Activated T-helper 17 cell treated with anti-CD3 and anti-CD28 coated beads, Interleukin-2, amount 50 U/mL, for 72 hours (primary cell): ENCODE measurements at regions not wholly inside any gene's neighbourhood (a gene's known extent, or its start where the extent isn't known, plus 50 kb on each side); places are given as distances from the start of the nearest gene placed in this dataset.
A peak's percentile ranks its signal among the peaks of the same experiment; 100 is the strongest.

Source experiments
- ATAC-seq: fragments of 150-1000 bp; cut with Tn5 transposase; replicated peaks from 2 replicates; pipeline ENCODE4 v1.10.0; 2021; ENCODE audit warnings: mild to moderate bottlenecking, moderate library complexity
- H3K27ac Mint-ChIP-seq: one replicate; pipeline ENCODE4 v1.8.0; 2022; ENCODE audit warnings: mixed read lengths
- H3K27me3 Mint-ChIP-seq: one replicate; pipeline ENCODE4 v1.8.0; 2022; ENCODE audit warnings: mixed read lengths
- H3K36me3 Mint-ChIP-seq: one replicate; pipeline ENCODE4 v1.8.0; 2022; ENCODE audit warnings: low read depth, mild to moderate bottlenecking, mixed read lengths
- H3K4me1 Mint-ChIP-seq: one replicate; pipeline ENCODE4 v1.8.0; 2022; ENCODE audit warnings: mixed read lengths
- H3K4me3 Mint-ChIP-seq: one replicate; pipeline ENCODE4 v1.8.0; 2022; ENCODE audit warnings: mild to moderate bottlenecking, mixed read lengths
- H3K9me3 Mint-ChIP-seq: one replicate; pipeline ENCODE4 v1.8.0; 2022; ENCODE audit warnings: mixed read lengths

DNA sequence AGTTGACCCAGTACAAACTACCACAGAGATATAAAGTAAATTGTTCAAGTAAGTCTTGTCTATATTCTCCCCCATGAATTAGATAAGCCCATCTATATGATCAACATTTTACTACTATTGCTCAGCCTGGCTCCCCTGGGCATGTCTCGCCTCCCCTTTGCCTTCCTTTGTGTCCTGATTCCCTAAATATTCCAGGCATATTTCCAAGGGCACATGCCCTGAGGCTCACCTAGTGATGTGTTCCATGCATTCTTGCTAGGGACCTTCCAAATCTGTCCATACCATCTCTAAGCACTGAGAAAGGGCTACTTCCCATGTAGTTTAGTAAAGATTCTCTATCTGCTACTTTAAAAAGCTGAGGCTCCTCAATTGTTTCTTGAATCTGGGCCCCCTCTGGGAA is 163.1 kb upstream of the ADRA1D start:
- H3K36me3 Mint-ChIP-seq, result no peaks in the 10 kb centered on the region
- no peaks in the 10 kb centered on the region for H3K4me1 Mint-ChIP-seq
- H3K27me3 Mint-ChIP-seq, result peaks cover 14% of the 10 kb centered on the region
- no peaks in the 10 kb centered on the region for H3K9me3 Mint-ChIP-seq
- ATAC-seq, result no peak
- no peak overlapping the region for H3K4me3 Mint-ChIP-seq
- no peak overlapping the region for H3K27ac Mint-ChIP-seq

DNA sequence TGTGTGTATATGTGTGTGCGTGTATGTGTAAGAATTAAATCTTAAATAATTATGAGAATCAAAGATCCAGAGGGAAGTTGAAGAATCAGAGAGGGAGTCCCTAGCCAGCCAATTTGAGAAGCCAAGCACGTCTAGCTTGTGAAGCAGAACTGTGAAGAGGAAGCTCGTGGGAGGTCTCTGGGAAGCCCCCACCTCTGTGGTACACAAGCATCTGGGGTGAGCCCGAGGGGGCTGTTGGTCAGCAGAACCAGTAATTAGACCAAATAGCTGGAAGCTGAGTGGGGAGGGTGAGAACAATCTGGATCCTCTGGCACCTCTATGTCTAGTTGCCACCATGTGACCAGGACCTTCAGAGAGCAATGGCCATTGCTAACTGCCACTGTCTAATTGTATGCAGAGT is 162.7 kb upstream of the ADRA1D start:
- Mint-ChIP-seq H3K27ac (no peak overlapping the region), H3K36me3 (no peaks in the 10 kb centered on the region), H3K9me3 (no peaks in the 10 kb centered on the region), H3K4me3 (no peak overlapping the region), H3K27me3 (peaks cover 14% of the 10 kb centered on the region), H3K4me1 (no peaks in the 10 kb centered on the region)
- no peak for ATAC-seq

DNA sequence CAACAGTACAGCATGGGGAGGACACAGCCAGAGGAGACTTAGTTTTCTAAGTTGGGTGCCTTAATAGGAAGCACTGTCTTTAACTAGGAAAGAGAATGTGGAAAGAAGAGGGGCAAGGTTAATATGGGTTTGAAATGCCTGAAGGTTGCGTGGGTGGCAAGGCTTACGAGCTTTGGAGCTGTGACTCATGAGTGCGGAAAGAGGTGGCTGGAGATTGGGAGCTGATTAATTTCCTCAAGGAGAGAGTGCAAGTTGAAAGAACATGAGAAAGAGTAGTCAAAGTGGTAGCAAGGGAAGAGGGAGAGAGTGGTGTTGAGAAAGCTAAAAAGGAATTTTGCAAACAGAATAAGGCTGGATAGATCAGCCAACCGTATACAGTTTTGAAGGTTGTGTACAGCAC is 157.5 kb upstream of the ADRA1D start:
- peaks cover 19% of the 10 kb centered on the region for H3K27me3 Mint-ChIP-seq
- ATAC-seq, result no peak

DNA sequence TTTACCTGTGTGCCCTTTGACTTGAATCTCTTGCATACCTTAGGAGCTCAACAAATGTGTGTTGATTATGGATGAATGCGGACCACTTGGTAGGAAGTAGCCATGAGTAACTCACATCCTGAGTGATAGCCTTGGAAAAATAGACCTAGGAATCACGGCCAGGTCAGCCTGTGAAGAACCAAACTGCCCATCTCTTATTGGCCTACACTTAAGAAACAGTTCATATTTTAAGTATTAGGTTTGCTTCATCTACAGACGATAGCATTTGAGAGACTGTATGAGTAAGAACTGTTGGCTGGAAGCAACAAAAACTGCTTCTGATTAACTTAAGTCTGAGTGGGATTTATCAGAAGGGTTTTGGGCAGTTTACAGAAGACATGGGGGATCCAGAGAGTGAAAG is 152.5 kb upstream of the ADRA1D start:
- H3K4me1 Mint-ChIP-seq, result no peaks in the 10 kb centered on the region
- H3K36me3 Mint-ChIP-seq, result no peaks in the 10 kb centered on the region
- no peaks in the 10 kb centered on the region for H3K9me3 Mint-ChIP-seq
- H3K4me3 Mint-ChIP-seq, result no peak overlapping the region
- H3K27me3 Mint-ChIP-seq, result peaks cover 47% of the 10 kb centered on the region
- no peak overlapping the region for H3K27ac Mint-ChIP-seq
- no peak for ATAC-seq

More for the DNA sequence above, 157.5 kb upstream of the ADRA1D start:
- H3K27ac Mint-ChIP-seq, result no peak overlapping the region
- no peaks in the 10 kb centered on the region for H3K36me3 Mint-ChIP-seq
- no peak overlapping the region for H3K4me3 Mint-ChIP-seq
- H3K9me3 Mint-ChIP-seq, result no peaks in the 10 kb centered on the region
- no peaks in the 10 kb centered on the region for H3K4me1 Mint-ChIP-seq

DNA sequence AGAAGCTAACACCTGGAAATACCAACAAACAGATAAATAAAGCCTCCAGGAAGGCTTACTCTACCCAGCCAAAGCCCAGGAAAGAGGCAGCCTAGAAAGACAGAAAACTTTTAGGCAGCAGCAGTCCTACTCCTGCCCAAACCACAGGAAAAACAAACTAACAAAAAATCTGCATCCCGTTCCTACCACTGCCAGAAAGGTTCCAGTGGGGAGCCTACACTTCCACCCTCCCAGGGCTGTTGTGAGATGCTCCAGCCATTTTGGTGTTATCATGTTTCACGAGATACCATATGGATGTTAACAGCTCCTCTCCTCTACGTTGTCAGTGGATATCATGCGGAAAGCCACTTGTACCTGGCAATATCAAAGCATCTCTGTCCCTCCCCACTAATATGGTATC is 135.9 kb upstream of the ADRA1D start:
- H3K27ac Mint-ChIP-seq, result no peak overlapping the region
- peaks cover 4% of the 10 kb centered on the region for H3K9me3 Mint-ChIP-seq
- H3K36me3 Mint-ChIP-seq, result no peaks in the 10 kb centered on the region
- no peak for ATAC-seq
- peaks cover 52% of the 10 kb centered on the region for H3K27me3 Mint-ChIP-seq
- no peaks in the 10 kb centered on the region for H3K4me1 Mint-ChIP-seq
- H3K4me3 Mint-ChIP-seq, result no peak overlapping the region

DNA sequence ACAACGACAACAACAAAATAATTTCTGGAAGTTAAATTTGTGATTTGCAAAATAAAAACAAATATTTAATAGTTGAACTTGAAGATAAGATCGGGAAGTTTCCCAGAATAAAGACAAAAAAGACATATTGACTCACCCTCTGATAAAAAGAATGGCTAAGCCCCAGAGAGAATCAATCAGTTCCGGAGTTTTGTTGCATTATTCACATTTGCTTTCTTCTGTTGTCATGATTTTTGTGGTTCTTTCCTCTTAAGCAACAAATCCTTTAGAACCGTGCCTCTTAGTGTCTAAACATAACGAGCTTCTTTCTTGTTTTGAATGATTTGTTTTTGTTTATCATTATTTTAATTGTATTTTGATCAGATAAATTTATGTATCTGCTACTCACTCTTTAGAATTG is 134.9 kb upstream of the ADRA1D start:
- no peaks in the 10 kb centered on the region for H3K4me1 Mint-ChIP-seq
- peaks cover 56% of the 10 kb centered on the region for H3K27me3 Mint-ChIP-seq
- no peak overlapping the region for H3K27ac Mint-ChIP-seq
- ATAC-seq, result no peak
- peaks cover 4% of the 10 kb centered on the region for H3K9me3 Mint-ChIP-seq
- no peak overlapping the region for H3K4me3 Mint-ChIP-seq
- no peaks in the 10 kb centered on the region for H3K36me3 Mint-ChIP-seq

DNA sequence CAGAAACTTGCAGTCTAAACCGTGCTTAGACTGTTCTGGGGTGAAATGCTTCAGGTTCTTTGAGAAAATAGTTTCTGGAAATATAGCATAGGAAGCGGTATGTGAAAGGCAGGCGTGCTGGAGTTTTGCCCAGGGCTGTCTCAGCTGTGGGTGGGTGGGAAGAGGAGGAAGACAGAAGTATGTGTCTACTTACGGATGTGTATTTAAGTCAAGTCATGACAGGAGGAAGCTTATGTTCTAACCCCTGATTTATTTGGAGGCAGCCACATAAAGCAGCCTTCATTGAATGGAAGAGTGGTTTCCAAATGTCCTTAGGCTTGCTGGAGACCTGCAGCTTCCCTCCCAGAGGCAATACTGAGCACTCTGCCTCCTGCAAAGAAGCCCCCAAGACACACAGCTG is 126.8 kb upstream of the ADRA1D start:
- Mint-ChIP-seq H3K36me3 (no peaks in the 10 kb centered on the region), H3K9me3 (no peaks in the 10 kb centered on the region), H3K4me1 (peaks cover 7% of the 10 kb centered on the region), H3K4me3 (no peak overlapping the region), H3K27ac (peak overlapping the region; percentile 10), H3K27me3 (peaks cover 19% of the 10 kb centered on the region)
- no peak for ATAC-seq

DNA sequence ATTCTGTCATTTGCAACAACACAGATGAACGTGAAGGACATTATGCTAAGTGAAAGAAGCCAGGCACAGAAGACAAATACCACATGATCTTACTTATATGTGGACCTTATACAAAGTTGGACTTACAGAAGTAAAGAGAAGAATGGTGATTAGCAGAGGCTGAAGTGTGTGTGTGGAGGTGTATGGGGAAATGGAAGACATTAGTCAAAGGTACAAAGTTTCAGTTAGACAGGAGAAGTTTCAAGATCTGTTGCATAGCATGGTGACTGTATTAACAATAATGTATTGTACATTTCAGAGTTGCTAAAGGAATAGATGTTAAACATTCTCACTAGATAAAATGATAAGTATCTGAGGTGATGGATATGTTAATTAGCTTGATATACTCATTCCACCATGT is 124.4 kb upstream of the ADRA1D start:
- Mint-ChIP-seq H3K4me1 (peaks cover 27% of the 10 kb centered on the region), H3K27ac (peak overlapping the region; percentile 26)

DNA sequence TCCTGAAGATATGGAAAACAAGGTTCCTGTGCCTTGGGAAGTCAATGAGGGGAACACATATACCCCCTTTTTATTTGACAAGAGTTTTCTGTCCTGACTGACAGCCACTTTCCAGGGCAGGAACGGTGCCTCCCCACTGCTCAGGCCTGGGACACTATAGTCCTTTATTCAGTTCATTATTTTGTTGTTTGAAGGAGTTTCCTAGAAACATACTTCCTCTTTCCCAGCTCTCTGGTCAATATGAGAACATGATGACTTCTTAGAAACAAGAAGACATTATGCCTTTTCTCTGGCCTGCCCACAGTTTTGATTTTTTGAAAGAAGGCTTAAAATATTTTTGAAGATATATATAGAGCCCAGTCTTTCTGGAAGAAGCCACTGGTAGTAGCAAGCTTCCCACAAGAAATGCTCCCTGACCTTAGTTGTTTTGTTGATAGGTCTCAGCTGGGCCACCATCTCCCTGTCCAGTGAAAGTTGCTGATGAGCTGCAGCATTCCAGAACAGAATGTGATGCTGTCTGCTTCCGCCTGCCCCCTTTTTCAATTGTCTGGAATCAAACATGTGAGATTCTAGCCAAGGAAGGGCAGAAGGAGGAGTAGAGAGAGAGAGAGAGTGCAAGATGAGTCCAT is 122.7 kb upstream of the ADRA1D start:
- H3K4me3 Mint-ChIP-seq, result no peak overlapping the region
- H3K4me1 Mint-ChIP-seq, result peaks cover 27% of the 10 kb centered on the region
- H3K27ac Mint-ChIP-seq, result peak overlapping the region; percentile 48
- ATAC-seq, result no peak
- peaks cover 3% of the 10 kb centered on the region for H3K27me3 Mint-ChIP-seq
- H3K36me3 Mint-ChIP-seq, result no peaks in the 10 kb centered on the region
- H3K9me3 Mint-ChIP-seq, result no peaks in the 10 kb centered on the region

More for the DNA sequence above, 124.4 kb upstream of the ADRA1D start:
- Mint-ChIP-seq H3K27me3 (peaks cover 3% of the 10 kb centered on the region), H3K9me3 (no peaks in the 10 kb centered on the region), H3K4me3 (peak overlapping the region; percentile 17), H3K36me3 (no peaks in the 10 kb centered on the region)
- peak; percentile 67 for ATAC-seq

DNA sequence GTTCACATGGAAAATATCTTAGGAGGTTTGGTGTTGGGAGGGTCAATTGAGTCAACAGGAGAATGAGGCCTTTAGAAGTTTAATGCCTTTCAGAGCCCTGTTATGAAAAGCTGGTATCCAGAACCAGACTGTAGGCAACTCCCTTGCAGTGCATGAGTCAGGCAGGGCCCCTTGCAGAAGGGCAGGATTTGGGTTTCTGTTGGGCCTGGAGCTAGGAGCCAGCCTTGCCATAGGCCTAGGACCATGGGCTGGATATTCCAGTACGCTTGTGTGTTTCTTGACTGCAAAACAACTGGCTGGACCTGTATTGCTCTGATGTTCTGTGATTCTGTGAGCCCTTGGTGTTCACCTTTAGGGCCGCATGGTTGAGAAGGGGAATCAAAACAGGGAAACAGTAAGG is 121.8 kb upstream of the ADRA1D start:
- peaks cover 3% of the 10 kb centered on the region for H3K9me3 Mint-ChIP-seq
- H3K27ac Mint-ChIP-seq, result peak overlapping the region; percentile 97
- peaks cover 27% of the 10 kb centered on the region for H3K4me1 Mint-ChIP-seq
- H3K4me3 Mint-ChIP-seq, result peak overlapping the region; percentile 73
- H3K36me3 Mint-ChIP-seq, result no peaks in the 10 kb centered on the region
- ATAC-seq, result no peak
- H3K27me3 Mint-ChIP-seq, result peaks cover 3% of the 10 kb centered on the region

DNA sequence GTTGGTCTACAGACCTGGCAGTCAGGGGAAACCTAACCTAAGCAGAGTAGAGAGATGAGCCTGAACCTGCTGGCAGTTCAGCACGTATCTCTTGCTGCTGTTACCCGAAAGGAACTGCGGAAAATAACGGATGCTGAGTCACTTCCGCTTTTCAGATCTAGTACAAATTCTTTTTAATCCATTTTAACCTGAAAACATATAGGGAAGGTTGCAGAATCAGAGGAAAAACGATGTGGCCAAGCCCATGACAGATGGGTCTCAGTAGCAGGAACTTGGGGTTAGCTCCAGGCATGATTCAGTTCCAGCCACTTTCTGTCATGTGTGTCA is 120.7 kb upstream of the ADRA1D start:
- H3K27me3 Mint-ChIP-seq, result no peaks in the 10 kb centered on the region
- no peaks in the 10 kb centered on the region for H3K36me3 Mint-ChIP-seq
- peaks cover 5% of the 10 kb centered on the region for H3K9me3 Mint-ChIP-seq
- peaks cover 27% of the 10 kb centered on the region for H3K4me1 Mint-ChIP-seq
- ATAC-seq, result peak; percentile 88
- H3K27ac Mint-ChIP-seq, result peak overlapping the region; percentile 97
- peak overlapping the region; percentile 73 for H3K4me3 Mint-ChIP-seq

DNA sequence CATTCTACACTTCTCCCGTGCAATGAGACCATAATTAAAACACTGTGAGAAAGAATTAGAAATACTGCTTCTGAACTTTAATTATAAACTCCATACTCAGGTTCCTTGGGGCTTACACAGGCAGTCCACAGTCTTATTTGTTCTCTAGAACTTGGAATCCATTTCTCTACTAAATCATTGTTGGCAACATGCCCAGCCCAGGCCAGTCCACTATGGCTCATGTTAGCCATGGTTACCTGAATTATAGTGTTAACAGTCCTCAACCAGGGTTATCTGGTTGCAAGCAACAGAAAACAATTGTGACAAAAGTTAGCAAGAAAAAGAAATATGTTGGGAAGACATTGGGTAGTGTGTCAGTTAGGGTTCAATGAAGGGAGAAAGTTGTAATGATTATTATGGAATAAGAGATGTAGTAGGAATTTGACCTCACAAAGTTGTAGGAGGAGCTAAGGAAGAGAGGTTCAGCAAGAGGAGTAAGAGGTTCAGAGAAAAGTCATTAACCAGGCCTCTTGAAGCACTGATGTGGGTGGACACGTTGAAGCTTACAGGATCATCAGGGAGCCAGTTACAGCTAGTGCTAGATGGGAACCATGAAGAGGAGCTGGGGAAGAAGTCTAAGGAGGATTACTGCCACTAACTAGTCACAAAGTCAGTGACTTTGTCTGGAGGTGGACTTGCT is 120.2 kb upstream of the ADRA1D start:
- Mint-ChIP-seq H3K27ac (peak overlapping the region; percentile 97), H3K4me1 (peaks cover 27% of the 10 kb centered on the region), H3K36me3 (no peaks in the 10 kb centered on the region), H3K27me3 (no peaks in the 10 kb centered on the region), H3K4me3 (peak overlapping the region; percentile 73), H3K9me3 (peaks cover 5% of the 10 kb centered on the region)
- no peak for ATAC-seq

DNA sequence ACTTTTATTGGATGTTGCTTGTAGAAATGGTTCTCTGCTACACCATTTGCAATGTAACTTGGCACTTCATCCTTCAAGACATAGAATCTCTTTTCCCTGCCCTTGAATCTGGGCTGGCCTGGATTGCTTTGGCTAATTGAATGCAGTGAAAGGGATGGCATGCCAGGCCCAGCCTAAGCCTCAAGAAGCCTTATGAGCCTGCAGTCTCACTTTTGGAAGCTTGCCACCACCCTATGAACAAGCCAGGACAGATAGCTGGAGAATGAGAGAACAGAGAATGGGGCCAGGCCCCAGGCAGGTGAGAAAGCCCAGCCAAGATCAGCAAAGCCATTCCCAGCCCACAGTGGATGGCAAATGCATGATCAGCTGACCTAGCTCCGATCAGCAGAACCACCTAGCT is 117.0 kb upstream of the ADRA1D start:
- H3K4me1 Mint-ChIP-seq, result peaks cover 21% of the 10 kb centered on the region
- no peaks in the 10 kb centered on the region for H3K36me3 Mint-ChIP-seq
- H3K9me3 Mint-ChIP-seq, result peaks cover 5% of the 10 kb centered on the region
- ATAC-seq, result no peak
- peaks cover 4% of the 10 kb centered on the region for H3K27me3 Mint-ChIP-seq
- H3K4me3 Mint-ChIP-seq, result no peak overlapping the region
- no peak overlapping the region for H3K27ac Mint-ChIP-seq

DNA sequence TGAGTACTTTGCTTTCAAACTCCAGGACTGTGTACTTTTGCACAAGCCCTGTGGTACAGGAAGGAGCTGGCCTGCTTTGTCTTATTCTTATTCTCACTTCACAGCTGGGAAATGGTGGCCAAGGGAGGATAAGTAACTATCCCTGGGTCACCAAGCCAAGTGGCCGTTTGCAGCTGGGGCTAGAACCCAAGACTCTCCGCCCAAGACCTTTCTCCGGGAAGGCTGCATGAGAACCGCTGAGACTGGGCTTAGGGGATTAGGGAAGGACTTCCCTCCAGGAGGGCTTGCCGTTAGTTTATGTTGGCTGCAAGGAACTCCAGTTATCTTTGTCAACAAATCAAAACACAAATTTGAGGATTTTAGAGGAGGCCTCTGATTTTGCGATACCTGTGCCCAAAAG is 109.5 kb upstream of the ADRA1D start:
- no peaks in the 10 kb centered on the region for H3K36me3 Mint-ChIP-seq
- no peak for ATAC-seq
- H3K4me1 Mint-ChIP-seq, result no peaks in the 10 kb centered on the region
- H3K27me3 Mint-ChIP-seq, result peaks cover 31% of the 10 kb centered on the region
- no peak overlapping the region for H3K27ac Mint-ChIP-seq
- H3K4me3 Mint-ChIP-seq, result no peak overlapping the region
- H3K9me3 Mint-ChIP-seq, result peaks cover 4% of the 10 kb centered on the region

DNA sequence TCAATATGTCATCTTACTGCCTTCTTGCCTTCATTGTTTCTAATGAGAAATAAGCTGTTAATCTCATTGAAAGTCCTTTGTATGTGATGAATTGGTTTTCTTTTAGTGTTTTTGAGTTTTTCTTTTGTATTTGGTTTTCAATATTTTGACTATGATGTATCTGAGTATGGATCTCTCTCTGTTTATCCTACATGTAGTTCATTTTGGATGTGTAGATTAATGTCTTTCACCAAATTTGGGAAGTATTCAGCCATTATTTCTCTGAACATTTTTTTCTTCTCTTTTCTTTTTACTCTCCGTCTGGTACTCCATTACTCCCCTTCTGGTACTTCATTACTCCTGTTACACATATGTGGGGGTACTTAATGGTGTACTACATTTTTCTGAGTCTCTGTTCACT is 103.3 kb upstream of the ADRA1D start:
- Mint-ChIP-seq H3K4me3 (no peak overlapping the region), H3K27ac (no peak overlapping the region), H3K27me3 (peaks cover 47% of the 10 kb centered on the region)

More for the DNA sequence above, 103.3 kb upstream of the ADRA1D start:
- H3K9me3 Mint-ChIP-seq, result peaks cover 4% of the 10 kb centered on the region
- H3K36me3 Mint-ChIP-seq, result no peaks in the 10 kb centered on the region
- no peak for ATAC-seq
- H3K4me1 Mint-ChIP-seq, result no peaks in the 10 kb centered on the region
